ENCODE measurements at regions not wholly inside any gene's neighbourhood (a gene's known extent, or its start where the extent isn't known, plus 50 kb on each side); places are given as distances from the start of the nearest gene placed in this dataset.

DNA sequence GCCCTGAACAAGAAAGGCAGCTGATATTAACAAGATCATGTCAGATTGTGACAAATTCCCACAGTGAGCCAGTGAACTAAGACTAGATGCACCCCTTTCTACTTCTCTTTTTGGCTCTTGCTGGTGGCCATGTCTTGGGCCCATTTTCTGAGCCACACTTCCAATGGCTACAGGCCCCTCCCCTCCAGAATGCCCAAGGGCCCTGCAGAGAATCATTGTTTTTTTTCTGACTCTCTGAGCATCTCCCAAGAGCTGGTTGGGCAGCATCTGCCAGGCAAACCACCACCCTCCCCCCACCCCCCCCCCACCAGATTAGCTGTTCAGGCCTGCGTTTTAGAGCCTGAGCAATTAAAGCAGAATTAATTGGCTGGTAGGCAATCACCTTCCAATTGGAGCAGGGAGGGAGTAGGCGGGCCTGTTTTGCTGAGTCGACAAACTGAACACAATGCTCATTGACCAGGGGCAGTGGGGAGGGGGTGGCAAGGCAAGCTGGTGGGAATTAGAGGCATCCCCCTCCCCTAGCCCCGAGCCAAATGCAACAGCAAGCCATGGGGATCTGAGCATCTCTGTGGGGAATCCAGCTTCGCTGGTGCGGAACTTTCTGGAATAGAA, 541.4 kb downstream of the MN1 start:
- no peak for TF ChIP-seq RAD21 (IDR thresholded peaks at IDR 0.05 in 1 of 2, conservative IDR thresholded peaks at IDR 0.05 in 1 of 2; ENCODE audit: low read depth in 2 of 2, low read length in 2 of 2)
- no peak for TF ChIP-seq JUN (IDR thresholded peaks at IDR 0.05; ENCODE audit: low read depth, low read length)
- TF ChIP-seq, protein P1, sequence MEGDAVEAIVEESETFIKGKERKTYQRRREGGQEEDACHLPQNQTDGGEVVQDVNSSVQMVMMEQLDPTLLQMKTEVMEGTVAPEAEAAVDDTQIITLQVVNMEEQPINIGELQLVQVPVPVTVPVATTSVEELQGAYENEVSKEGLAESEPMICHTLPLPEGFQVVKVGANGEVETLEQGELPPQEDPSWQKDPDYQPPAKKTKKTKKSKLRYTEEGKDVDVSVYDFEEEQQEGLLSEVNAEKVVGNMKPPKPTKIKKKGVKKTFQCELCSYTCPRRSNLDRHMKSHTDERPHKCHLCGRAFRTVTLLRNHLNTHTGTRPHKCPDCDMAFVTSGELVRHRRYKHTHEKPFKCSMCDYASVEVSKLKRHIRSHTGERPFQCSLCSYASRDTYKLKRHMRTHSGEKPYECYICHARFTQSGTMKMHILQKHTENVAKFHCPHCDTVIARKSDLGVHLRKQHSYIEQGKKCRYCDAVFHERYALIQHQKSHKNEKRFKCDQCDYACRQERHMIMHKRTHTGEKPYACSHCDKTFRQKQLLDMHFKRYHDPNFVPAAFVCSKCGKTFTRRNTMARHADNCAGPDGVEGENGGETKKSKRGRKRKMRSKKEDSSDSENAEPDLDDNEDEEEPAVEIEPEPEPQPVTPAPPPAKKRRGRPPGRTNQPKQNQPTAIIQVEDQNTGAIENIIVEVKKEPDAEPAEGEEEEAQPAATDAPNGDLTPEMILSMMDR (IDR thresholded peaks at IDR 0.05; ENCODE audit: control extremely low read depth in 1 of 3, insufficient read depth in 1 of 3, low read depth in 1 of 3, low read length in 3 of 3) = no peak
- TF ChIP-seq EZH2 (IDR thresholded peaks at IDR 0.05; ENCODE audit: low read depth, low read length, severe bottlenecking) = no peak
- TF ChIP-seq ASH2L (IDR thresholded peaks at IDR 0.05; ENCODE audit: low read length) = no peak
- TF ChIP-seq POLR2A (IDR thresholded peaks at IDR 0.05; ENCODE audit: control extremely low read depth in 1 of 2, low read depth in 2 of 2, low read length in 2 of 2) = no peak

Measured in H1 (cell line).